ENCODE measurements at regions not wholly inside any gene's neighbourhood (a gene's known extent, or its start where the extent isn't known, plus 50 kb on each side); places are given as distances from the start of the nearest gene placed in this dataset.

- Histone ChIP-seq H3K36me3 (replicated peaks; ENCODE audit: low read depth, low read length) (no peaks in the 10 kb centered on the region), H3K27me3 (ENCODE audit: low read depth, low read length) (no peaks in the 10 kb centered on the region), H4K20me1 (ENCODE audit: insufficient read depth, low read length) (no peaks in the 10 kb centered on the region), H3K27ac (ENCODE audit: low read length) (no peak overlapping the region), H2AFZ (ENCODE audit: low read depth, low read length) (no peak overlapping the region), H3K4me2 (ENCODE audit: low read length) (no peak overlapping the region), H3K9ac (ENCODE audit: low read length) (no peak overlapping the region), H3K9me3 (ENCODE audit: insufficient read depth, low read length) (no peaks in the 10 kb centered on the region), H3K4me3 (ENCODE audit: low read length) (no peak overlapping the region), H3K79me2 (ENCODE audit: low read length) (no peaks in the 10 kb centered on the region), H3K4me1 (ENCODE audit: low read length) (peaks cover 8% of the 10 kb centered on the region)
- TF ChIP-seq CTCF (IDR thresholded peaks at IDR 0.05; ENCODE audit: low read depth, low read length), result no peak
- TF ChIP-seq EZH2phosphoT487 (IDR thresholded peaks at IDR 0.05; ENCODE audit: low read depth), result no peak
Measured at GRCh38 chr6:130516604-130517003, 150.8 kb downstream of the TMEM200A start.

GRCh38 chr6:130517444-130517931 lies 151.7 kb downstream of the TMEM200A start:
- Histone ChIP-seq H3K4me2 (ENCODE audit: low read length) (no peak overlapping the region), H3K9ac (ENCODE audit: low read length) (no peak overlapping the region), H3K27me3 (ENCODE audit: low read depth, low read length) (no peaks in the 10 kb centered on the region), H3K9me3 (ENCODE audit: insufficient read depth, low read length) (no peaks in the 10 kb centered on the region), H4K20me1 (ENCODE audit: insufficient read depth, low read length) (no peaks in the 10 kb centered on the region), H3K4me3 (ENCODE audit: low read length) (no peak overlapping the region), H2AFZ (ENCODE audit: low read depth, low read length) (no peak overlapping the region), H3K36me3 (replicated peaks; ENCODE audit: low read depth, low read length) (no peaks in the 10 kb centered on the region), H3K27ac (ENCODE audit: low read length) (no peak overlapping the region), H3K4me1 (ENCODE audit: low read length) (peaks cover 8% of the 10 kb centered on the region), H3K79me2 (ENCODE audit: low read length) (no peaks in the 10 kb centered on the region)
- TF ChIP-seq CTCF (IDR thresholded peaks at IDR 0.05; ENCODE audit: low read depth, low read length), result no peak

- H2AFZ ChIP-seq (ENCODE audit: low read depth, low read length), result no peak overlapping the region
Measured at GRCh38 chr6:130518588-130518987, 152.8 kb downstream of the TMEM200A start.

GRCh38 chr6:130520221-130520620 lies 154.4 kb downstream of the TMEM200A start:
- H3K9me3 ChIP-seq (ENCODE audit: insufficient read depth, low read length), result no peaks in the 10 kb centered on the region
- no peaks in the 10 kb centered on the region for H3K4me1 ChIP-seq (ENCODE audit: low read length)
- no peaks in the 10 kb centered on the region for H4K20me1 ChIP-seq (ENCODE audit: insufficient read depth, low read length)
- H3K4me3 ChIP-seq (ENCODE audit: low read length), result no peak overlapping the region
- H2AFZ ChIP-seq (ENCODE audit: low read depth, low read length), result no peak overlapping the region
- H3K9ac ChIP-seq (ENCODE audit: low read length), result no peak overlapping the region
- no peaks in the 10 kb centered on the region for H3K36me3 ChIP-seq (replicated peaks; ENCODE audit: low read depth, low read length)
- no peak for TF ChIP-seq CTCF (IDR thresholded peaks at IDR 0.05; ENCODE audit: low read depth, low read length)
- H3K27me3 ChIP-seq (ENCODE audit: low read depth, low read length), result no peaks in the 10 kb centered on the region
- H3K27ac ChIP-seq (ENCODE audit: low read length), result no peak overlapping the region
- no peaks in the 10 kb centered on the region for H3K79me2 ChIP-seq (ENCODE audit: low read length)
- no peak overlapping the region for H3K4me2 ChIP-seq (ENCODE audit: low read length)

More at GRCh38 chr6:130518588-130518987, 152.8 kb downstream of the TMEM200A start:
- Histone ChIP-seq H3K4me3 (ENCODE audit: low read length) (no peak overlapping the region), H3K79me2 (ENCODE audit: low read length) (no peaks in the 10 kb centered on the region), H3K27me3 (ENCODE audit: low read depth, low read length) (no peaks in the 10 kb centered on the region), H4K20me1 (ENCODE audit: insufficient read depth, low read length) (no peaks in the 10 kb centered on the region), H3K9ac (ENCODE audit: low read length) (no peak overlapping the region), H3K9me3 (ENCODE audit: insufficient read depth, low read length) (no peaks in the 10 kb centered on the region), H3K4me2 (ENCODE audit: low read length) (no peak overlapping the region), H3K27ac (ENCODE audit: low read length) (no peak overlapping the region), H3K36me3 (replicated peaks; ENCODE audit: low read depth, low read length) (no peaks in the 10 kb centered on the region), H3K4me1 (ENCODE audit: low read length) (peaks cover 5% of the 10 kb centered on the region)
- TF ChIP-seq EZH2phosphoT487 (IDR thresholded peaks at IDR 0.05; ENCODE audit: low read depth) (no peak), CTCF (IDR thresholded peaks at IDR 0.05; ENCODE audit: low read depth, low read length) (no peak)

Data from OCI-LY3 (cell line).